ENCODE measurements at regions not wholly inside any gene's neighbourhood (a gene's known extent, or its start where the extent isn't known, plus 50 kb on each side); places are given as distances from the start of the nearest gene placed in this dataset.

GRCh38 chr2:38494394-38494793, 108.3 kb downstream of the HNRNPLL start:
- TF ChIP-seq POLR2AphosphoS5 (IDR thresholded peaks at IDR 0.05; ENCODE audit: low read depth) (no peak), GABPA (IDR thresholded peaks at IDR 0.05; ENCODE audit: low read depth) (no peak), REST (IDR thresholded peaks at IDR 0.05; ENCODE audit: insufficient replicate concordance, low read depth) (no peak)
- TF ChIP-seq, protein P1, sequence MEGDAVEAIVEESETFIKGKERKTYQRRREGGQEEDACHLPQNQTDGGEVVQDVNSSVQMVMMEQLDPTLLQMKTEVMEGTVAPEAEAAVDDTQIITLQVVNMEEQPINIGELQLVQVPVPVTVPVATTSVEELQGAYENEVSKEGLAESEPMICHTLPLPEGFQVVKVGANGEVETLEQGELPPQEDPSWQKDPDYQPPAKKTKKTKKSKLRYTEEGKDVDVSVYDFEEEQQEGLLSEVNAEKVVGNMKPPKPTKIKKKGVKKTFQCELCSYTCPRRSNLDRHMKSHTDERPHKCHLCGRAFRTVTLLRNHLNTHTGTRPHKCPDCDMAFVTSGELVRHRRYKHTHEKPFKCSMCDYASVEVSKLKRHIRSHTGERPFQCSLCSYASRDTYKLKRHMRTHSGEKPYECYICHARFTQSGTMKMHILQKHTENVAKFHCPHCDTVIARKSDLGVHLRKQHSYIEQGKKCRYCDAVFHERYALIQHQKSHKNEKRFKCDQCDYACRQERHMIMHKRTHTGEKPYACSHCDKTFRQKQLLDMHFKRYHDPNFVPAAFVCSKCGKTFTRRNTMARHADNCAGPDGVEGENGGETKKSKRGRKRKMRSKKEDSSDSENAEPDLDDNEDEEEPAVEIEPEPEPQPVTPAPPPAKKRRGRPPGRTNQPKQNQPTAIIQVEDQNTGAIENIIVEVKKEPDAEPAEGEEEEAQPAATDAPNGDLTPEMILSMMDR (IDR thresholded peaks at IDR 0.05; ENCODE audit: insufficient read depth, low read length), result no peak
